GM21423 (cell line): ENCODE measurements at regions not wholly inside any gene's neighbourhood (a gene's known extent, or its start where the extent isn't known, plus 50 kb on each side); places are given as distances from the start of the nearest gene placed in this dataset.
"Not testable (repeated sequence)": the region's sequence is repeated elsewhere in the genome, so short reads cannot be mapped to it uniquely, and the experiment has no call there.

ENCODE experiments used
- ATAC-seq: cut with Tn5 transposase; IDR thresholded peaks from one replicate; pipeline ENCODE4 v1.9.1; 2021; ENCODE audit warnings: mild to moderate bottlenecking, moderate library complexity; ENCODE audit not compliant: unreplicated experiment

- ATAC-seq, result no peak
These were observed 93.0 kb upstream of the GLI2 start for GRCh38 chr2:120642646-120643045.

GRCh38 chr2:120646994-120647393, 88.7 kb upstream of the GLI2 start:
- no peak for ATAC-seq

- ATAC-seq, result no peak
These were observed 88.2 kb upstream of the GLI2 start for GRCh38 chr2:120647487-120647886.

- ATAC-seq, result not testable (repeated sequence)
These were observed 86.3 kb upstream of the GLI2 start for GRCh38 chr2:120649381-120649780.

GRCh38 chr2:120650022-120650644, 85.5 kb upstream of the GLI2 start:
- no peak for ATAC-seq

GRCh38 chr2:120651818-120652217, 83.8 kb upstream of the GLI2 start:
- no peak for ATAC-seq

GRCh38 chr2:120653046-120653445, 82.6 kb upstream of the GLI2 start:
- ATAC-seq, result no peak

GRCh38 chr2:120653871-120654270, 81.8 kb upstream of the GLI2 start:
- no peak for ATAC-seq

GRCh38 chr2:120654381-120655134, 81.1 kb upstream of the GLI2 start:
- no peak for ATAC-seq

GRCh38 chr2:120656273-120656950, 79.3 kb upstream of the GLI2 start:
- ATAC-seq, result no peak

- ATAC-seq, result no peak
These were observed 77.5 kb upstream of the GLI2 start for GRCh38 chr2:120658042-120658769.

GRCh38 chr2:120658770-120659158, 76.9 kb upstream of the GLI2 start:
- no peak for ATAC-seq

- ATAC-seq, result no peak
These were observed 76.2 kb upstream of the GLI2 start for GRCh38 chr2:120659275-120659977.

GRCh38 chr2:120660056-120660694, 75.5 kb upstream of the GLI2 start:
- no peak for ATAC-seq

GRCh38 chr2:120660771-120661459, 74.8 kb upstream of the GLI2 start:
- no peak for ATAC-seq

- ATAC-seq, result no peak
These were observed 74.1 kb upstream of the GLI2 start for GRCh38 chr2:120661551-120661950.

- ATAC-seq, result no peak
These were observed 73.6 kb upstream of the GLI2 start for GRCh38 chr2:120662046-120662445.

- no peak for ATAC-seq
These were observed 72.9 kb upstream of the GLI2 start for GRCh38 chr2:120662746-120663145.

GRCh38 chr2:120666433-120666832, 69.2 kb upstream of the GLI2 start:
- ATAC-seq, result no peak

GRCh38 chr2:120667981-120668380, 67.7 kb upstream of the GLI2 start:
- ATAC-seq, result no peak
